GM19023 (cell line): ENCODE measurements at regions not wholly inside any gene's neighbourhood (a gene's known extent, or its start where the extent isn't known, plus 50 kb on each side); places are given as distances from the start of the nearest gene placed in this dataset.

ENCODE experiments used
- ATAC-seq: cut with Tn5 transposase; IDR thresholded peaks from one replicate; pipeline ENCODE4 v1.9.1; 2021; ENCODE audit warnings: mild to moderate bottlenecking, moderate library complexity; ENCODE audit not compliant: unreplicated experiment

GRCh38 chr3:147582642-147583041 is 173.5 kb downstream of the ZIC1 start:
- ATAC-seq: no peak

DNA sequence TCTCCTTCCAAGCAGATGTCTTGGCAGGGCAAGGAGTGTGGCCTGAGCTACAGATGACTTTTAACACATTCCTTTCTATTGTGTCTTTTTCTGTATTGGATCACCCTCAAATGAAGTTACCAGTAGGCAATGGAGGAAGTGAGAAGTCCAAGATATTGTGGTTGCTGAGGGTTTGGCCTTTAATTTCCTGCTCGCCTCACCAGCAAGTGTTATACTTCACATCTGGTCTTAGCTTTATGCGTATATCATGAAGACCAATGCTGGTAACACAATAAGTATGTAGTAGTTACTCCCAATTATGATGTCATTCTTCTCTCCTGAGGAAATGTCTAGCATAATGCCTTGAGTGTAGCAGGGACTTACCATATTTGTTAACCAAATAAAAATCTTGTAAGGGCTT is 179.9 kb downstream of the ZIC1 start:
- ATAC-seq: no peak

DNA sequence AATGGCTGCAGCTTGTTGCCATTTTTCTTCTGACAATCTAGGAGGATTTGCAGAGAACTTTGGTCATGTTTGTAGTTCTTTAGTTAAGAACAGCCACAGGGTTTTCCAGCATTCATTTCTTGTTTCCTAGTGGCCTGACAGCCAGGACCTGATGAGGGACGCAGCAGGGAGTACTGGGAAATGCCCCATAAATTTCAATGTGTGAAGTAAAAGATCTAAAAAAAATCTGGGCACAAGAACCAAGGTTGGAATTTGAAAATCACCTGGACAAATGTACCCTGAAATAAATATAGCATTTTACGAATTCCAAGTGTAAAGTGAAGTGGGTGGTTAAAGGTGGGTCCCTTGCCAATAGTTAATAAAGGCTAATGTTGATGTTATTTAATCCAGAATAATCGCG is 195.0 kb downstream of the ZIC1 start:
- no peak for ATAC-seq

DNA sequence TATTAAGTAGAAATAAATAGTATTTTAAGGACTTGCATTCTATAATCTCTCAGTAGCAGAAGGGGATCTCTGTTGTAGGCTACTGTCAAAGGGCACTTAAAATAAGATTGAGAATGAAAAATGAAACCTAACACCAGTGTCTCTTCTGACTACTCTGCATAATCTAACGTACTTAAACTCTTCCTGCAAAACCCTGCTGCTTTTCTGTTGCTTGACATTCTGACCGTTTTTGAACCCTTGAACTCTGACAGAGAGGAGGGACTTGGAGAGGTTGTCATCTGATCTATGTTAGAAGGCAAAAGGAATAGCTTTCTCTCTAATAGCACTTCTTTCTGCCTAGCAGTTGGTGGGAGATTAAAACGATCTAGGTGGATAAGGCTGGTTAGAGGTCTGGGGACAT is 204.6 kb downstream of the ZIC1 start:
- ATAC-seq: no peak

DNA sequence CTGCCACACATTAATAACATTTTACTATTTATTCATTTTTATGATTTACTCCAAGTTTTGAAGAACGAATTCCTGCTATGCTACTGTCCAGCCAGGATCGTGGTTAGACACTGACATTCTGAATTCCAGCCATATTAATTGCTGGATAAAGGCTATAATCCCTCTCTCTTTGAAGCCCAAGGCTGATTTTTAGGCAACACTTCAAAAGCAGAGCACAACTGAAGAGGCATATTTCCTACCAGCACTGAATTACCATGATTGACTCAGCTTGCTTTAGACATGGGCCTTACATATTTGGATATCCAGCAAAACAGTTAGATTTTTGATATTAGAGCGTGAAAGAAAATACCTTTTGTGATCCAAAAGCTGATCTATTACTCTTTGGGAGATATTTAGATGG is 205.0 kb downstream of the ZIC1 start:
- no peak for ATAC-seq

- no peak for ATAC-seq
Observed at GRCh38 chr3:147615035-147615434, 205.9 kb downstream of the ZIC1 start.

DNA sequence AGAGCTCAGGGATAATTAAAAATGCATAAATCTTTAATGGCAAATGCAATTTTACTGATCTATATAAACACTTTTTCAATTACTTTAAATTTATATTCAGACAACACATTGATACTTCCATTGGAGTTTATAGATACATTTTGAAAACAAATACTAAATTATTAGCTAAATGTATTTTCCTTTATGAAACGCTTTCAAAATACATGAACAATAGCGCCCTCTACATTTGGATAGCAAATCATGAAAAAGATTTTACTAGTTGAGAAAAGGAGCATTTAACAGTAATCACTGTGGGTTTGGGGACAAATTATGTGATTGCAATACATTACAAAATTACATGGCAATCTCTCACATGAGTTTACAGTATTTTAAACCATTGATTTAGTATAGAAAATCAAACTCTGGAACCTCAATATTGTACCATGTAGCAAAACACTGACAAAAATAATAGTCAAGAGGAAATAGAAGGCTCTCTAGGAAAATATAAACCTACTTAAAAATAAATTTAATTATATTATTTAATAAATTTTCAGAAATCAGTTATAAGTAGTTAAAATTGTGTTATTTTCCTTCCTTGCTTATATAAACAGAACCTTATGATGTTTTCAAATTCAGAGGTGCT is 207.9 kb downstream of the ZIC1 start:
- no peak for ATAC-seq

DNA sequence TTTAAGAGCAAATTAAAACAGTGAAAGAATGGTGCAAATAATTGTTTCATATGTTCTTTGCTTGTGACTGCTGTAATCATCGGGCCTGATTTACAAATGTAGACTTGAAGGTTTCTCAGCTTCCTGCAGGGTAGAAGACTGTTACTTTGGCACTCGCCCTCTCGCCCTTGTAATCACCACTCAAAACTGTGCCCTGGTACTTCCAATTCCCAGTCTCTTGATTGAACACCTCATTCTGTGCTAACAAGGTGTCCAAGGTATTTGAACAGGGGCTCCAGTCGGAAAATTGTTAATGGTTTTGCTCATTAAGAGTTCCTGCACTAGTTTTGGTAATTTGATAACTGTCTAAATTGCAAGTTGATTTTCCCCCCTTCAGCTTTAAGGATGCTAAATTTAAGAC is 209.5 kb downstream of the ZIC1 start:
- no peak for ATAC-seq

- no peak for ATAC-seq
Observed at GRCh38 chr3:147619921-147620560, 210.9 kb downstream of the ZIC1 start.

DNA sequence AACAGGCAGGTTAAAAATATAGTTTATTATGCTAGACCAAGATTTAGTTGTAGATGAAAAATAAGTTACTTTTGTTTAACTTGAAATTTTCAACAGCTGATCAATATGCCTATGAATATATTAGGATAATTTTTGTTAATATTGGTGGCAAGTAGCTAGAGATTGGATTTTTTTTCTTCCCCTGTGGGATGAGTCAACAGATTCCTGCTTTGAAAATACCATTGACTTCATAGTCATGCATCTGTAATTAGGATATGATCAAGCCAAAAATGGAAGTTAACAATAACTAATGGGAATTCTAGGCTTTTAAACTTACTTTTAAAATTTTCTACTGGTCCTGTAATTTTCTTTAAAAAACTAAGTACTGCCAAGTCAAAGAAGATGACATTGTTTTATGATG is 211.7 kb downstream of the ZIC1 start:
- ATAC-seq: no peak

- ATAC-seq: no peak
Observed at GRCh38 chr3:147630921-147631415, 221.8 kb downstream of the ZIC1 start.

DNA sequence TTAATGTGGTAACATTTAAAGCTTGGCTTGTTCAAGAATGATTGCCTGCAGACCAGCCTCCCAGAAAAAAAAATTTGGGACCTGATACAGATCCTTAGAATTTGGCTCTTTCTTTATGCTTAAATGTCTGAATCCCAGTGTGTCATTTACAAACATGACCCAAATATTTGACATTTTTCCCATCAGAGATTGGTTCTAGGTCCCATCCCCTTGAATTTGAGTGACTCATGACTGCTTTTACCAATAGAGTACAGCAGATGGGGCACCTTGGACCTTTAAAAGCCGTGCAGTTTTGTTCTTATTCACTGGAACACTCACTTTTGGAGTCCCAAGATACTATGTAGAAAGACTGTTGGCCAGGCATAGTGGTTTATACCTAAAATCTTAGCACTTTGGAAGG is 231.6 kb downstream of the ZIC1 start:
- no peak for ATAC-seq

GRCh38 chr3:147645761-147646160 is 236.6 kb downstream of the ZIC1 start:
- ATAC-seq: no peak

- no peak for ATAC-seq
Observed at GRCh38 chr3:147649475-147649874, 240.3 kb downstream of the ZIC1 start.

GRCh38 chr3:147651107-147651778 is 242.1 kb downstream of the ZIC1 start:
- no peak for ATAC-seq

DNA sequence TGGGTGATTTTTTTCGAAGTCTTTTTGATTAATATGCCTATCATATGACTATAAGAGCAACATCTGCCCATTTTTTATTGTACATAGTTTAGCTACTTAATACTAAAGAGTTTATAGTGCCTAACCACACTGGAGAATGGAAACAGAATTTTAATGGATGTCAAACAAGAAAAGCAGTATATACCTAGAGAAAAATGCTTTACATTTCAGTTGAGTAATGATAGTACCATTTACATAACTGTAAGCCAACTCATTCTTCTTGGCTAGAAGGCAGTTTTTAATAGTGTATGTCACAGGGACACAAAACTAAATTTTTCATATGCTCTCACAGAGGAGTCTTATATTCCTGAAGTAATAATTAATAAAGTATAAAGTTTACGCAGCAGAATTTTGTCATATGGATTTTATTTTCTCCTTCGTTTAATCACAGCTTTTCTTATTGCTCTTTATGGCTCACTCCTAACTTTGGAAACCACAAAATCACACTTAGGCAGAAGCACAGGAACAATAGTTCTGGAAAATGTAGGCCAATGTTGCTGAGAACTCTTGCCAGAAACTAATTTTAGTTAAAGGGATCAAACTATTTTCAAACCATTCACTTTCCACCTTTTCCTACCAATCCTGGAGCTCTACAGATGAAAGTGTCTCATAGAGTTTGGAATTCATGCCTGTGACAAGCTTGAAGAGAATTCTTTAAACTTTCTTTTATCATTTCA is 243.6 kb downstream of the ZIC1 start:
- no peak for ATAC-seq

DNA sequence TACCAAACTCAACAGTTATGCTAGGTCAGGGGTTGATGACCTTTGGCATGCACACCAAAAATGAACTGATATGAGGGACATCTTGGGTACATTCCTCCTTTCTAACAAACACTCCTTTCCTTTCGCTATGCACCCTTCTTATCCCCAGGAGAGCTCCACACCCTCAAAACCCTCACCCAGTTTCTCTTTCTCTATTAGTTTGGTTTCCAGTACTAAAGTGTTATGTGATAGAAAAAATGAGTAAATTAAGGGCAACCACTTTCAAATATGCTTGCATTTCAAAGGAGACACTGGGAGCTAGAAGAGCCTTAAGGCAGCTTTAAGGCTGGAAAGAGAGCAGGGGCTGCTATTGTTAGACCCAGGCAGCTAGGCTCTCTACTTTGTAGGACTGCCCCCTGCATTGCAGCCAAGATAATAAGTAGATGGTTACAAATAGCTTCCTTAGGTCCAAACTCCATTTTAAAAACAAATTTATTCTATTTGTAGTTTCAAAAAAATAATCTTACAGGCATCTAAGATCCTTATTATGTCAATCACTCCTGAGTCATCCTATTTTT is 244.3 kb downstream of the ZIC1 start:
- no peak for ATAC-seq

- no peak for ATAC-seq
Observed at GRCh38 chr3:147654827-147655226, 245.7 kb downstream of the ZIC1 start.

DNA sequence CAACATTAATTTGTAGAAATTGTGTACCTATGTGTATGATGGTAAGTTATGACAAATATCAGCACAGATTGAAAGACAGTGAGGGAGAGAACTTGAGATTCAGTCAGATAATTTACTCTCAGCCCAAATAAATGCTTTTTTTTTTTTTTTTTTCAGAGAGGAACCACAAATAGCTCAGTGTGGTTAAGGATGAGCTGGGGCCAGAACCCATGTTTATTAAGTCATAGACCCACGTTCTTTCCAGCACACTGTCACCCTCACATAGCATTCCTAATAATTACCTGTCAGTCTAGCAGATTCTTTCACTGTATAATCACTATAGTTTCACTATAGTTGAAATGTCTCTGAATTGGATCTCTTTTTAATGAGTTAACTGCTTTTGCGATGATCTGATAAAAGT is 246.1 kb downstream of the ZIC1 start:
- ATAC-seq: no peak

DNA sequence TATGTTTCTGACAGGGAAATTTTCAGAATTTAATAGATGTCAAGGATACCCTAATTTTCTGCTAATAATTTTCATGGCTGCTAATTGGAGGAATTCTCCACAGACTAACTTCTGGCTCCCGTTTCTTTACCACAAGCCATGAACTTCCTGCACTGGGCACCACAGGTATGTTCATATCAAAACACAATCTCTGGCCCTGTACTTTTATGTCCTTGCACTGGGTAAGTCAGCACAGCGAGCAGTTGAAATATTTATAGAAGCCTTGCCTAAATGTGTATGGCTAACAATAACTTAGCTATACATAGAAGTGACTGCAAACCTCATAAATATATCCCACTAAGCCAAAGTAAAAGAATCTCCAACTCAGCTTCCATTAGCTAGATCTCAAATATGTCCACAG is 246.9 kb downstream of the ZIC1 start:
- no peak for ATAC-seq

- ATAC-seq: no peak
Observed at GRCh38 chr3:147661916-147662315, 252.8 kb downstream of the ZIC1 start.
